ENCODE measurements at regions not wholly inside any gene's neighbourhood (a gene's known extent, or its start where the extent isn't known, plus 50 kb on each side); places are given as distances from the start of the nearest gene placed in this dataset.
"Not testable (repeated sequence)": the region's sequence is repeated elsewhere in the genome, so short reads cannot be mapped to it uniquely, and the experiment has no call there.

DNA sequence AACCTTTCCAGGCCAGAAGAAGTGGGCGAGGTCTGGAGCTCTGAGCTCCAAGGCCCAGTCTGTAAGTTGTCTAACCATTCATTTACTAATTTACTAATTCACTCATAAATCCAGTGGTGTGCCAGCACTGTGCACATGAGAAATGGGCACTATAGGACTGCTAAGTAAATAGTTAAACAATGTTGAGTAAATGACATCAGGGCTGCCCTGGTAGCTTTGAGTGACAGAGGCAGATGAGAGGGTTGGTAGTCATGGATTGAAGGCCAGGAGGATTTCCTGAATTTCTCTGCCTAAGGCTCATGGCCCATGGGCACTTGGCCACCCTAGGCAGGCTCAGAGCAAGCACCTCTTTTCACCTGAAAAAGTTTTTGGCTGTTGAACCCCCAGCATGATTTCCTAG lies 216.9 kb upstream of the RXFP2 start:
- DNase-seq: no peak

- DNase-seq: no peak
These were observed 211.2 kb upstream of the RXFP2 start for GRCh38 chr13:31528176-31528575.

DNA sequence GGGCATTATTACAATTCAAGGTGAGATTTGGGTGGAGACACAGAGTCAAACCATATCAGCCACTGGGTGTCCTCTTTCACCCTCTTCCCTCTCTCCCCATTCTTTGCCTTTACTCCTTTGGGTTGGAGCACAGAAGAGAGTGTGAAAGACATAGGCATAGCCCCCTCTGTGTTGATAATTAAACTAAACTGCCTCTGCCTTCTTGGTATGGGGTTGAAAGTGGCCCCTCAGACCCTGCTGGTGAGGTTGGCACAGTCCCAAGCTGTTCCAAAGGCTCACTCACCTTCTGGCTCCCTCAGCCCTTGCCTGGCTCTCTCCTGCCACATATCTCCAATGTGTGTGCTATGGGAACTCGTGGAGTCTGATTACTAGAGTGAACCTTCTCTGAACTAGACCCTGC lies 210.6 kb upstream of the RXFP2 start:
- no peak for DNase-seq

- DNase-seq: no peak
These were observed 208.4 kb upstream of the RXFP2 start for GRCh38 chr13:31530922-31531321.

DNA sequence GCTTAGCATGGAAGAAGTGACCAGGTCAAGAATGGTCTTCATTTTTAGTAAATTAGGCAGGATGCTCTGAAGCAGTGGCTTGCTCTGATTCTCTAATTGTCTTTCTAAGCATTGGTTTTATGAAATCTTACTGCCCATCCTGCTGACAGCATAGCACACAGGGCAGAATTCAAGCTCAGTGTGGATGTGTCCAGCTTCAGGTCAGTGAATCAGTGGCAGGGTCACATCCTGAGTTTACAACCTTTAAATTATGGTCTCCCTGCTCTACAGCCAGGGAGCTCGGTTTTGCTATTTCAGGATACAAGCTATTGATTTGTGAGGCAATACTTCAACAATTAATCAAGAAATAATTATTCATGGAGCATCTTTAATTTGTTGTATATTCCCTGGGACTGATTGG lies 202.3 kb upstream of the RXFP2 start:
- no peak for DNase-seq

DNA sequence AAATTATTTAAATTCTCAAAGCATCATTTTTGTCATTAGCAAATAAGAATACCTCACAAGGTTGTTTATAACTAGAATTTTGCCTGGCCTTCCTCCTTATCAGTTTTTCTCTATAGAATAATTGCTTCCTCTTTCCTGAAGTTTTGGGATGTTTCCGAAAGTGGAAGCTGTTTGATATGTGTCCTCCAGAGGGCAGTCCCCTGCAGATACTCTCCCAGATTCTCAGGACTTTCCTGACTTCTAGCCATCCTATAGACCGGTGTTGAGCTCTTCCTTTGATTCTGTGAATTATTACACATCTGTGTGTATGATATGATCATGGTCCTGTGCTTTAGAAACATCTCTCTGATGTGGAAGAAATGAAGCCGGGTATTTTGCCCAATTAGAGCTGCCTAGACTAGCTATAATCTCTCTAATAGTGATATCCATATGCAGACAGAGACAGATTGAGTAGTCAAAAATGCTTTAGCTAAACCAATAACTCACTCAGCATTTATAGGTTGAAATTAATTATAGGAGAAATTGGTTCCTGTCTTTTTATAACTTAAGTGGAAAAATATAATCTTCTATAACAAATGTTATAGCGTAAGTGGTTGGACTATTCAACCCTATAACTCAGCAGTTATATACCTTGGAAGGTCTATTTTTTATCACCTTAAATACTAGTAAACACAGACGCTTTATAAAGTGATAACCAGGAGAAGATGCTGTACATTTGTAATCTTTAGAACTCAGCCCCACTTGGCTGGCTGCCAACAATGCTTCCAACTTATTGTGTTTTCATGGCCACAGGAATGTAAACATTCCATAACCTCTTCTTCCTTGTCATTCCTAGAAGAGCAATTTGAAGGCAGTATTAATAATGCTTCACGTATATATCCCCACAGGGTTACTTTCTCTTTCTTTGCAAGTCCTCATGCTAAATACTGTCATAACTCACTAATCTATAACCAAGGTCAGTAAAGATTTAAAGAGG lies 201.0 kb upstream of the RXFP2 start:
- no peak for DNase-seq

GRCh38 chr13:31540281-31540680 lies 199.0 kb upstream of the RXFP2 start:
- DNase-seq: no peak

GRCh38 chr13:31543190-31543589 lies 196.1 kb upstream of the RXFP2 start:
- DNase-seq: no peak

- no peak for DNase-seq
These were observed 193.7 kb upstream of the RXFP2 start for GRCh38 chr13:31545616-31546015.

GRCh38 chr13:31556376-31556775 lies 182.9 kb upstream of the RXFP2 start:
- DNase-seq: no peak

GRCh38 chr13:31584221-31584620 lies 155.1 kb upstream of the RXFP2 start:
- DNase-seq: not testable (repeated sequence)

DNA sequence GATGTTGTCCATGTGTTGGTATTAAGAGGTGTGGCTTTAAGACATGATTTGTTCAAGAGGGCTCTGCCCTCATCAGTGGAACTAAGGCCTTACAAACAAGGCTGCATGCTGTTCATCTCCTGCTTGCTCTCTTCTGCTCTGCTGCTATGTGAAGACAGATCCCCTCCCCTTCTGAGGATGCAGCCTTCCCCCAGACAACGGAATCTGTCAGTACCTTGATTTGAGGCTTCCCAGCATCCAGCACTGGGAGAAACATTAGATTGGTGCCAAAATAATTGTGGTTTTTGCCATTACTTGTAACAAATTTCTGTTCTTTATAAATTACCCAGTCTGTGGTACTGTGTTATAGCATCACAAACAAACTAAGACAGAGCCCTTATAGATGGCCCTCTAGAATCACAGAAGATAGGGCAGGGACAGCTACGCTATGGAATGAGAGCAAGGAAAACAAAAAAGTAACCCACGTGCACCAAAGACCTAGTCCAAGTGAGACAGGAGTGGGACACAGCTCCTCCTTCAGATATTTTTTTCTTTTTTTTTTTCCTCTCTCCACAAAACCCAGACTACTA lies 151.5 kb upstream of the RXFP2 start:
- DNase-seq: no peak

DNA sequence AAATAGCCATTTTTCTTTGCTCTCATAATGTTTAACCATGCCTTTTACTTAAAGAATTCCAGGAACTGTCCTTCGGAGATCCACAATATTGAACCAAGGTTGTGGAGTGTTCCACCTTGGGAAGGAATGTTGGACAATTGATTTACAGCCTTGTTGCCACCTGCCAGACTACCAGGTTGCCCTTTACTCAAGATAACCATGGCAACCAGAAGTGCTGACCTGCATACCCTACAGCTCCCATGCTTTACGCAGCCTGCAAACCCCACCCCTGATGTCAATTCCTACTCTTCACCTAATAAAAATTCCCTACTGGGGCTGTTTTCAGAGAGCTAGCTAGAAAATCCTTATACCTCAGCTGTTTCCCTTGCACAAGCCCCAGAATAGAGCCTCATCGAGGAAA lies 151.0 kb upstream of the RXFP2 start:
- no peak for DNase-seq

GRCh38 chr13:31588893-31589292 lies 150.4 kb upstream of the RXFP2 start:
- no peak for DNase-seq

GRCh38 chr13:31591642-31592233 lies 147.6 kb upstream of the RXFP2 start:
- no peak for DNase-seq

DNA sequence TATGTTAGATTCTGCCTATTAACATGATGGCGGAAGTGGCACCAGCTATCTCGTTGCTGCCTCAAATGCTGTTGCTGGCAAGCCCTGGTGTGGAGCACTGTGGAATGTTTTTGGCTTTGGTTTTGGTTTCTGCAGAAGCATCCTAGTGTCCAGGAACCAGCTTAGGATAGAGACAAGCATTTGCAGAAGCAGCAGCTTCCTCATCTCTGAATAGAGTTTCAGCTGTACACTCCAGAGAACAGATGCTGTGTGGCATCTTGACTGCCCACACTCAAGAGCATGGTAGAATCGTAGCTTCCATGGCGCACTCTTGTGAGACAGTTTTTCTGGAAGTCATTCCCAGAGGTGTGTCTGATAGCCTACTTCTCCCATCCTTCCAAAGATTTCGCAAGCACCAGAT lies 145.3 kb upstream of the RXFP2 start:
- DNase-seq: no peak

- DNase-seq: no peak
These were observed 143.8 kb upstream of the RXFP2 start for GRCh38 chr13:31595563-31595962.

- DNase-seq: no peak
These were observed 140.3 kb upstream of the RXFP2 start for GRCh38 chr13:31598990-31599389.

- no peak for DNase-seq
These were observed 134.1 kb upstream of the RXFP2 start for GRCh38 chr13:31605076-31605860.

- not testable (repeated sequence) for DNase-seq
These were observed 131.8 kb upstream of the RXFP2 start for GRCh38 chr13:31607531-31607930.

DNA sequence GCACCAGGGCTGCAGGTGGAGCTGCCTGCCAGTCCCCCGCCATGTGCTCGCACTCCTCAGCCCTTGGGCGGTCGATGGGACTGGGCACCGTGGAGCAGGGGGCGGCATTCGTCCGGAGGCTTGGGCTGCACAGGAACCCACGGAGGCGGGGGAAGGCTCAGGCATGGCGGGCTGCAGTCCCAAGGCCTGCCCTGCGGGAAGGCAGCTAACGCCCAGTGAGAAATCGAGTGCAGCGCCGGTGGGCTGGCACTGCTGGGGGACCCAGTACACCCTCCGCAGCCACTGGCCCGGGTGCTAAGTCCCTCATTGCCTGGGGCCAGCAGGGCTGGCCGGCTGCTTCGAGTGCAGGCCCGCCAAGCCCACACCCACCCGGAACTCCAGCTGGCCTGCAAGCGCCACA lies 130.5 kb upstream of the RXFP2 start:
- DNase-seq: not testable (repeated sequence)

DNA sequence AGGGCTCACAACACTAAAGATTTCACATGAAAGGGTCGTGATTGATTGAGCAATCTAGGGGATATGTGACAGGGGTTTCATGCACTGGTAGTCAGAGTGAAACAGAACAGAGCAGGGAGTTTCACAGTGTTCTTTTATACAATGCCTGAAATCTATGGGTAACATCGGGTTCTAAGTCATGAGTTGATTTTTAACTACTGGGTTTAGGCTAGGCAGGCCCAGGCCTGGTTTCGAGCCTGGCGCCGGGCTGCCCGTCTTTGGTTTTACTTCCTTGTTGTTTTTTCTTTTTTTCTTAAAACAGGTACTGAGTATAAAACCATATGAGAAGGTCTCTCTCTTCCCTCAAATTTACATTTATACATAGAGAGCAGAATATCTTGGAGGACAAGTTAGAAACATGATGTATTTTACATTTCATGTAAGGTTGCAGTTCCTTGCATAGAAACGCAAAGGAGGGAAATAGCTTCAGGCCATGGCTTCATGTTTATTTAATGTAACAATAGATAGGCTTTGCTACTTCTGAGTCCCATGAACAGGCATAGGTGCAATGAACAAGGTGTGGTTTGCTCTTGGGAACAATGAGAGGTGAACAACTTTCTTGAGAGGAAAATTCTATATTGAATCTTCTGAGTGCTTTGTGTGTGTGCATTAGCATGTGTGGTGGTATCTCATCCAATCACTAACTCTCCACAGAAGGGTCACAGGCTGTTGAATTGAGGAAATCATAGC lies 128.9 kb upstream of the RXFP2 start:
- DNase-seq: no peak

GRCh38 chr13:31611214-31611613 lies 128.1 kb upstream of the RXFP2 start:
- no peak for DNase-seq
